Endothelial cell (in vitro differentiated cells): ENCODE measurements at regions not wholly inside any gene's neighbourhood (a gene's known extent, or its start where the extent isn't known, plus 50 kb on each side); places are given as distances from the start of the nearest gene placed in this dataset.

Source experiments
- DNase-seq: peaks from one replicate; pipeline ENCODE4 v3.0.0; 2021; ENCODE audit warnings: low spot score
- H3K27ac Mint-ChIP-seq: one replicate; pipeline ENCODE4 v1.8.0; 2021; ENCODE audit warnings: mixed read lengths, inconsistent platforms; ENCODE audit not compliant: unreplicated experiment
- H3K27me3 Mint-ChIP-seq: one replicate; pipeline ENCODE4 v1.8.0; 2021; ENCODE audit warnings: mild to moderate bottlenecking, moderate library complexity, mixed read lengths, inconsistent platforms; ENCODE audit not compliant: unreplicated experiment
- H3K36me3 Mint-ChIP-seq: one replicate; pipeline ENCODE4 v1.8.0; 2021; ENCODE audit warnings: mild to moderate bottlenecking, low read depth, mixed read lengths, inconsistent platforms; ENCODE audit not compliant: unreplicated experiment
- H3K4me1 Mint-ChIP-seq: one replicate; pipeline ENCODE4 v1.8.0; 2021; ENCODE audit warnings: mild to moderate bottlenecking, mixed read lengths, inconsistent platforms; ENCODE audit not compliant: unreplicated experiment
- H3K4me3 Mint-ChIP-seq: one replicate; pipeline ENCODE4 v1.8.0; 2021; ENCODE audit warnings: mild to moderate bottlenecking, mixed read lengths, inconsistent platforms; ENCODE audit not compliant: unreplicated experiment
- H3K9me3 Mint-ChIP-seq: one replicate; pipeline ENCODE4 v1.8.0; 2021; ENCODE audit warnings: mixed read lengths, inconsistent platforms; ENCODE audit not compliant: unreplicated experiment
- CTCF ChIP-seq: fragments of 200-600 bp; sonication (generic); IDR thresholded peaks from one replicate; pipeline ENCODE4 v1.5.0; 2021; ENCODE audit warnings: antibody characterized with exemption; ENCODE audit not compliant: unreplicated experiment

- no peak for TF ChIP-seq CTCF
- DNase-seq = no peak
- Mint-ChIP-seq H3K36me3 (no peaks in the 10 kb centered on the region), H3K27me3 (no peaks in the 10 kb centered on the region), H3K4me3 (no peak overlapping the region), H3K4me1 (no peaks in the 10 kb centered on the region), H3K27ac (no peak overlapping the region), H3K9me3 (no peaks in the 10 kb centered on the region)
Measured at GRCh38 chr2:44118257-44118656, 50.4 kb upstream of the PPM1B start.
